HG03521 (cell line): ENCODE measurements at regions not wholly inside any gene's neighbourhood (a gene's known extent, or its start where the extent isn't known, plus 50 kb on each side); places are given as distances from the start of the nearest gene placed in this dataset.

Source experiments
- ATAC-seq: cut with Tn5 transposase; IDR thresholded peaks from one replicate; pipeline ENCODE4 v1.9.1; 2021; ENCODE audit warnings: mild to moderate bottlenecking, moderate library complexity; ENCODE audit not compliant: unreplicated experiment

DNA sequence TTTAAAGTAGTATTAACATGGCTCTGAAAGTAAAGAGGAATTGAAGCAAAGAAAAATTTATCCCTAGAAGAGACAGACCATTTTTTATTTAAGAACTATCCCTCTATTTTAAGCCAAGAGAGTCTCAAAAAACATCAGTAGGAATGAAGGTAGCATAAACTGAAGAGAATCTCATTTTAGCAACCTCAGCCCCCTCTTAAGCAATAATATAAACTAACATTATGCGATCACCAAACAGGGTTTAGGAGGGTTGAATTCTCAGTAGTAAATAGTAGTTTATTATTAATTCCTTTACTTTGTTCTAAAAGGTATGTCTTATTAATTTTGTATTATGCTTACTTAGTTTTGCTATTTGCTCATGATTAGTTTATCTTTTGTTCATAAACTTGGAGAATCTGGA is 287.4 kb downstream of the CDK5RAP2 start:
- no peak for ATAC-seq

DNA sequence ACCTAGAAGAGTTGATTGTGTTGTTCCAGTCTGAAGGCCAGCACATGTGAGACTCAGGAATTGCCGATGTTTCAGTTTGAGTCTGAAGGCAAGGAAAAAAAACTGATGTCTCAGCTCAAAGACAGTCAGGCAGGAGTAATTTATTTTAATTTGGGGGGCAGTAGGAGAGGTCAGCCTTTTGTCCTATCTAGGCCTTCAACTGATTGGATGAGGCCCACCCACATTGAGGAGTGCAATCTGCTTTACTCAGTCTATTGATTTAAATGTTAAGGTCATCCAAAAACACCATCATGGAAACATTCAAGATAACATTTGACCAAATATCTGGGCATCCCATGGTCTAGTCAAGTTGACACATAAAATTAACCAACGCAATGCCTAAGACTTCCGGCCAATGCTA is 288.9 kb downstream of the CDK5RAP2 start:
- no peak for ATAC-seq

DNA sequence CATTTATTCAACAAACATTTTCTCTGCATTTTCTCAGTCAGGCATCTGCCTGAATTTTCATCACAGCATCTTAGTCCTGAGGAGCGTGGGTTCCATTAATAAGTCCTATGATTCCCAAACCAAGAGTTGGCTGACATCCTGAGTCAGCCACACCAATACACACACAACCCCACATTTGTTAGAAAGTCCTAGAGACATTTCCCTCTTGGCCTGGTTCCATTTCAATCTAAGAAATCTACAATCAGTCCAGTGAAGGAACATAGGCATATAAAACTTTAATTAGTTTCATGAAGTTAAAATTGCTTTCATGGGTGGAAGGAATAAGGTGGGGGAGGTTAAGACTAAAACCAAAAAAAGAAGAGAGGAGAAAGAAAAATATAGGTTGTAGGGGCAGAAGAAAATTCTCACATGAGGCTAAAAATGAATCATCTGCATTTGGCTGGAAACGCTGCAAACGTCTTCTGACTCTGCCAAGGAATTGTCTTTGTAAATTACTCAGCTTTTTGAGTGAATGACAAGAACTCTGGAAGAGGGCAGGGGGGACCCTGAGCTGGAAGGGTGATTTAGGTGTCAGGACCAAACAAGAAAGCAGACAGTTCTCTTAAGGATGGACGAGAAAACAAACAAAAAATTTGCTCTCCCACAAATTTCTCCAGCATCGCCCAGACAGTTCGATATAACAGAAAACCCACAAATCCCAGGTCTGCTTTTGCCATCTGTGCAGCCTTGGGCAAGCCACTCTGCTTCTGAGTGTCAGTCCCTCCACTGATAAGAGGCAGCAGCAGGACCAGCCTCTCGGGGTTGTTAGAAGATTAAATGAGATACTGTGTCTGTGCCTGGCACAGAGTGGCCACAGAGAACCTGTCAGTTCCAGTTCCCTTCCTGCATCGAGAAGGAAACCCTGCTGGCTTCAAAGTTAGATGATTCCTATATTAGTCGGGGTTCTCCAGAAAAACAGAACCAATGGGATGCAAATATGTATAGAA is 289.7 kb downstream of the CDK5RAP2 start:
- no peak for ATAC-seq

DNA sequence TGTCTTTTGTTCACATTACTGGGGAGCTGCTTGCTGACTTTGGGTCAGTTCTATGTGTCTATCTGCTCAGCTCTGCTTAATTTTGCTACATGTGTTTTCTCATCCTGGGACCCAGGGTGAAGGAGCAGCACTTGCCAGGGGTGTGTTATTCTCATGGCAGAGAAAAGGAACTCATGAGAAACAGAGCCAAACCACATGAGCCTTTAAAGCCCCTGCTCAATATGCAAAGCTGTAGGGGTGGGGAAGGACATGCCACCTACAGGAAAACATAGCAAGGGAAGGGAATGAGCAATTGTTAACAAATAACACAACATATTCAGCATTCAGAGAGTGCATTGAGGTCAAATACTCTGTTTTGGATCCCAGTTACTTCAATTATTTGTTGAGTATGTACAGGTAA is 290.9 kb downstream of the CDK5RAP2 start:
- ATAC-seq, result no peak

DNA sequence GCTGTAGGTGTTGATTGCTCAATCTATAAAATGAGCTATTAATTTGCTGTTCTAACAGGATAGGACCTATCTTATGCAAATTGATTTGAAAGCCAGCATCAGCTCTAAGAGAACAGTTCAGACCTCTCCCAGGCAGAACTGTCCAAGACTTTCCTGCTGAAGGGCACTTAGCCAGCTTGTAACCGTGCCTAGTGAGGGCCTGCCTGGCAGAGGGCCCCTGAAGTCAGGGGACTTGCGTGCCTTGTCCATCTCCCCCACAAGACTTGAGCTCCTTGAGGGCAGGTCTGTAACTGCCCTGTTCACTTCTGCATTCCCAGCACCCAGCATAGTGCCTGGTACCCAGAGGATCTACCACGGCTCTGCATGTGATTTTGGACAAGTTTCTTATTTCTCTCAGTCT is 293.4 kb downstream of the CDK5RAP2 start:
- no peak for ATAC-seq

DNA sequence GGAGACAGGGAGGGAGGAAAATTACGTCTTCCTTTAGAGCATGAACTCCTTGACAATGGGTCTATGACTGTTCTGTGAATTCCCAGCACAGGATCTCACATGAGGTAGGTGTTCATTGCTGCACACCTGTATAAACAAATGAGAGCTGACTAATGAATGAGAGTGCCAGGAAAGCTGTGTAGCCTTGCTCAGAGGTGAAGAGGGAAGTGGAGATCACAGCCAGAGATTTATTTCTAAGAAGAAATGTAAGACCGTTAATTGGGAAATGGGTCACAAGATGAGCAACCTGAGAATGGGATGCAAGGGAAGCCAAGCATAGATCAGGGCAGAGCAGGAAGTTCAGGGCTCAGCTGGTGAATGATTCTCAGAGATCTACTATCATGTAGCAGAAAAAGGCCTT is 295.1 kb downstream of the CDK5RAP2 start:
- ATAC-seq, result no peak

DNA sequence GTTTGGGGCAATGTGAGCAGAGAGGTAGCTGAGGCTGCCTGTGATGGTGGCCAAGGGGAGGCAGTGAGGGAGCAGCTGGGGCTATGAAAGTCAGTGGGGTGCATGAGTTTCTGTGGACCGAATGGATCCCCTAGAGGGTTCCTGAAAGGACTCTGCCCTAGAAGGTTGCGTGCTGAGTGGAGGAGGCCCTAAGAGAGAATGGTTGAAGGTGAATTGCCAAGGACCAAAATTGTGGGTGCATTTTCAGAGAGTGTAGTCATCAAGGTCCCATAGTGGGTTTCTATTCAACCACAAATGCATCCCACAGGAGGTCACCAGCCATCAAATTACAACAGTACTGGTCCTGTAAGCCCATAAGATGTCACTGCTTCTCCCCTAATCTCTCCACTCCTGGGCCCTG is 298.3 kb downstream of the CDK5RAP2 start:
- ATAC-seq, result no peak

DNA sequence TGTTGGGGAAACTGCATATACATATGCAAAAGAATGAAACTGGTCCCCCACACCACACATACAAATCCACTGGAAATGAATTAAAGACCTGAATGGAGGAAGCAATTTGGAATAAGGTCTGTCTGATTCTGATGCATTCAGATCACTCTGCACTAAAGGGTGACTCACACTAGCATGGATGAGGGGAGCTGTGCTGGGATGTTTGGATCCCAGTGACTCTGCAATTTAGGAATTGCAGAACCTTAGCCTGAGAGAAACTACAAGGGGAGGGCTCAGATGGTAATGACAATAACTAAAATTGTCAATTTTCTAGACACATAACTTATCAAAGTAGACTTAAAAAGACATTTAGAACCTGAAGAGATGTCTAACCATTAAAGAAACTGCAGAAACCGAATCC is 312.0 kb downstream of the CDK5RAP2 start:
- no peak for ATAC-seq

DNA sequence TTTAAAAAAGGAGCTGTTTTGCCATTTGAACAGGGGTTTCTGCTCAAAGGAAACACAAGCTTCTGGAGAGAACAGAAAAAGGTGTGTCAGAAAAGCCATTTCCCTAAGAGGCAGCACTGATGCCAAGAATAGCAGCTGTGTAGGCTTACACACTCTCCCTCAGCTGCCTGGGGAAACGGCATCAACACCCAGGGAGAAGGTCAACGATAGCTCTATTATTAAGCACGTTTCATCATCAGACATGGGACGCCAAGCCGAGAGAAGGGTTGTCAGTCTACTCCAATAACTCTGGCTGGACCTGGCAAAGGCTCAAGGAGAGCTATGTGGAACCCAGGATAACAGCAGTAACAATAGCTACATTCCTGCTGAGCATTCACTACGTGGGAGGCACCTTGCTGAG is 314.2 kb downstream of the CDK5RAP2 start:
- no peak for ATAC-seq

DNA sequence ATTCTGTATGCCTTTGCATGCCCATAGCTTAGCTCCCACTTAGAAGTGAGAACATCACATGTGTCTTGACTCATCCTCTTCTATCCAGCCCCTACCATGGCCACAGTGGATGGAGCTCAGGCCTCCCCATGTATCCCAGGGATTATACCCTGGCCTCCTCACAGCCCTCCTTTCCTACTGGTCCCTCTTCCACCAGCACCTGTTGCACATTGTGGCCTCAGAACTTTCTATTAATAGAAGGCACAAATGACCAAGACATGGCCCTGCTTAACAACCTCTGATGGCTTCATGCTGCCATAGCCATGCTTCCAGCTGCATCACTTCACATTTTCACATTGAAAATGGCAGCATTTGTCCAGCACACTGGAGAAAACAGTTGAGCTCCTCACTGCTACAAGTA is 315.4 kb downstream of the CDK5RAP2 start:
- ATAC-seq, result no peak

DNA sequence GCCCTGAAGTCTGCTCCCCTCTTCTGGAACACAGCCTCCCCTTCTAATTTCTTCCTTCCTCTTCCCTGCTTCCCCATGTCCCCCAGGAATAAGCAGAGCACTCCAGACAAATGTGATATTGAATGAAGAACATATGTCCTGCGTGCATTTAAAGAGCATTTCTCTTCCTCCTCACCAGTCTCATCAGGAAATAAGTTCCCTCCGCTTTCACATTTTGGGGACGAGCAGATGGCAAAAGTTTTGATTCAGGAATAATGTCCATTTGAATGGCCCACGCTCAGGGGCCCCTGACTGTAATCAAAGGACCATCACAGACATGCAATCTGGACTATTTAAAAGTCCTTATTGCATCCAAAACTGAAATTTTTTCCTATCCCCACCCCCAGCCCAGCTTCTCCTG is 316.1 kb downstream of the CDK5RAP2 start:
- no peak for ATAC-seq

DNA sequence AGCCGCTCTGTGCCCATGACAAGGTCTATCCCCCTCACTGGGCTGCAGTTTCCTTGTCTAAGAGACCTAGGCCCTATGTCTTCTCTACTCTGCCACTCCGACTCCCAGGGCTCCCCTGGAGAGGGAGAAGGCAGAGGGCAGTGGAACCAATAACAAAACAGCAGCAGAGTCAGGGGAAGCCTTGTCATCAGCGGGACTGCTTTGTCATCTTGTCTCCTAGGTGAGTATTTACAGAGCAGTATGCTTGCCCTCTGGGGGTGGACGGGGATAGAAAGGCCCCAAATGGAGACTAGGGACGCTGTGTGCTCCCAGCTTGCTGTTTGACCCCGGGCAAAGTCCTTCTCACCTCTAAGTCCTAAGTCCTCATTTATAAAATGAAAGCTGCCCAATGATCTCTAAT is 318.5 kb downstream of the CDK5RAP2 start:
- no peak for ATAC-seq

DNA sequence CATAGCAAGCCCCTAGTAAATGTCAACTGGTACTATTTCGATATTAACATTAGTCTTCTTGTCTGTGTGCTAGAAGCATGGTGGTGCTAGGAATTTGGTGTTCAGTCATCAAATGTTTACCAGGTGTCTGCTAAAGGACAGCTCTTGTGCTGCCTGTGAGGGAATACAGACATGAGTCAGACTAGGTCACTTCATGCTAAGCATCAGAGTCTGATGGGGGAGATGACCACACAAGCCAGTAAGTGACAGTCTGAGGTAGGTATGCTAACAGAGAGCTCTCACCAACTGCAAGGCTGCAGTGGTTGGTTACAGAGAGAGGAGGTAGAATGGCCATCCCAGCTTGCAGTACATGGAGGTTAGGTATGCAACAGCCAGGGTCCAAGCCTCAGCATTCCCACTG is 320.9 kb downstream of the CDK5RAP2 start:
- ATAC-seq, result no peak

DNA sequence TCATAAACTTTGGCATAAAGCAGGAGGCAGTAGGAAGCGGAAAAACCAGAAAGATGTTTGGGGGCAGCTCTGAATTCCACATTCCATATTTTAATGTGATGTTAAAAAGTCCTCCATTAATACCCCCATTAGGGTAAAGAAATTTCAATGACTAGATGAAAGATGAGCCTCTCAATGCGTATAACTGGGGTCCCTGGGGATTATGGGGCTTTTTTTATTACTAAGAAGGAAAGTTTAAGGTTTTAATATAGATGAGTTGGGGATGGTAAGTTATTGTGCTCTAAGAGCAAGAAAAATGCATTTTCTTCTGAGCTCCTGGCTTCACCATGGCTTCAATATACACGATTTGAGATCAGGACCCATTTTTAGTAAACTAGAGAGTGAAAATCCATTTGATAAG is 321.9 kb downstream of the CDK5RAP2 start:
- ATAC-seq, result no peak

DNA sequence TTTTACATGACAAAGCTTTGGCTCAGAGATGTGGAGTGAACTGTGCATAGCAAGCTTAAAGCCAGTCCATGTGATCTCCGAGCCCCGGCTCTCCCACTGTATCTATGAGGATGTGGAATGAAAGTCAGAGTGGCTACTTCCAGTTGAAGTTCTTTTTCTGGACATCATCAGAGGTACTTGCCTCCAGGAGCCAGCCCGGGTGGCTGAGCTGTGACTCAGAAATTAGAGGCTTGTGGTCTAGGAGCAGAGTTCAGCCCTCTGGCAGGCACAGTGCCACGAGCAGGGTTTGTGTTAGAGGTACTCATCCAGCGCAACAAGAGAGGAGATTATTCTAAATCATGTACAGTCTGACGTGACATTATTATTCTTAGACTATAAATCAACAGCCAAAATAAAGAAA is 322.5 kb downstream of the CDK5RAP2 start:
- no peak for ATAC-seq

DNA sequence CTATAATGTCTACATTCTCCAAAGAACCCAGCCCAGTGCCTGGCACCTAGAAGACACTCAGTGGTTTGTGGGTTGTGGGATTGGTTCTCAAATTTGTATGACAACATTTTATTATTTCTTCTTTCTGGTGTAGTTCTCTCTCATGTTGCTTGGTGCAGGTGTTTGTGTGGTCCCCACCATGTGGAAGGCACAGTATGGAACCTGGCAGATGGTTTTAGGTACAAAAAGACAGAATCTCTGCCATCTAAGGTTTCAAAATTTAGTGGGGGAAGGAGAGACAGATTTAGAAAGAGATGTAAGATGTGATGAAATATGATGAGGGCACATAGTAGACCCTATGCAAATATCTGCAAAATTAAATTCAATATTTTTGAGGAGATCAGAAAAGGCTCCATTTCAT is 323.8 kb downstream of the CDK5RAP2 start:
- ATAC-seq, result no peak

DNA sequence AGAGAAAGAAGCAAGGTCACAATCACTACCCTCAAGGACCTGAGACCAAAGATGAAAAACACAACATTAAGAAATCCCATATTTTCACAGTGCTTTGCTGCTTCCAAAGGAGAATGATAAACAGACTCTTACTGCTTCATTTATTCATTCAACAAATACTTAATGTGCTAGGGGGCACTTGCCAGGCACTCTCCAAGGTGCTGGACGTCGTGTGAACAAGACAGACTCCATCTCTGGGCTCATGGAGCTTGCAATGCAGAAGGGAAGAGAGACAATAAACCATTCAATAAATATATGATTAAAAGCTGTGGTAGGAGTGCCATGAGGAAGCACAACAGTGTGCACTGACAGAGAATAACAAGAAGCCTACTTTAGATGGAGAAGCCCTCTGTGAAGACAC is 327.7 kb downstream of the CDK5RAP2 start:
- ATAC-seq, result no peak

DNA sequence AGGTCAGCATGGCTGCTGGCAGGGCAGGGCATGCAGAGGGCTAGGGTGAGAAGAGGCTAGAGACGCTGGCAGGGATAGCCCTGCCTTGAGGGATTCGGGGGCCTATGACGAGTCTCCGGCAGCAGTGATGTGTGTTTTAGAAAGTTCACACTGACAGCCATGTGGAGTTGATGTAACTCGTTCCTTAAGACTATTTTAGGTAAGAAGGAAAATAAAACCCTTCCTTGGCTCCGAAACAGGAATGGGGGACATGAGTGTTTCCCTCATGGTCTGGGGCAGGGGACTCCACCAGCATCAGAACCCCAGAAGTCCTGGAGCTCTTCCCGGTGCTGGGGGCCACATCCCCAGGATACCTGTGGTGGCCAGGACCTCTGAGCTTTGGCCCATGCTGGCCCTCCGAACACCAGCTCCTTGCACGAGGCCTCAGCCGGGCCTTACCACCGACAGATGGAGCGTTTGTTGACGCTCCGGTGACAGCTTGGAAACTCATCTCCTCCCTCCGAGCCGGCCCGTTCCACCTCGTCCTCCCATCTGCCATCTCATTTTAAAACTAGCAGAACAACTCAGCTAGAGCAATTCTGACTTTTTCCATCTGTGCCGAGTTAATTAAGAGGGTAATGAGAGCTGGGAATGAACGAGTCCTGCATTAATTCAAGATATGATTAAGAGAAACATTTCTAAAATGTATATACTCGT is 337.7 kb downstream of the CDK5RAP2 start:
- no peak for ATAC-seq

DNA sequence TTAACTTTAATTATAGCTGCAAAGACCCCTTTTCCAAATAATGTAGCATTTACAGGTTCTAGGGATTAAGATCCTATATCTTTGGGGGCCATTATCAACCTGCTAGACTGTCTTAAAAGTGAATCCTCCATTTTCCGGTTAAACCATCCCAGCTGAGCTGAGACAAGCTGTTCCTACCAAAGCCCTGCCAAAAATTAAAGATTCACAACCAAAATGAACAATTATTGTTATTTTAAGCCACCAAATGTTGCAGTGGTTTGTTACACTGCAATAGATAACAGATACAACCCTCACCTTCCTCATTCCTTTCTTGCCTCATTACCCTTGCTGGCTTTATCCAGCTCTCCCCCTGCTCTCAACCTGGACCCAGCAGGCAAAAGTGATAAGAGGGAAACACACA is 343.4 kb downstream of the CDK5RAP2 start:
- no peak for ATAC-seq

DNA sequence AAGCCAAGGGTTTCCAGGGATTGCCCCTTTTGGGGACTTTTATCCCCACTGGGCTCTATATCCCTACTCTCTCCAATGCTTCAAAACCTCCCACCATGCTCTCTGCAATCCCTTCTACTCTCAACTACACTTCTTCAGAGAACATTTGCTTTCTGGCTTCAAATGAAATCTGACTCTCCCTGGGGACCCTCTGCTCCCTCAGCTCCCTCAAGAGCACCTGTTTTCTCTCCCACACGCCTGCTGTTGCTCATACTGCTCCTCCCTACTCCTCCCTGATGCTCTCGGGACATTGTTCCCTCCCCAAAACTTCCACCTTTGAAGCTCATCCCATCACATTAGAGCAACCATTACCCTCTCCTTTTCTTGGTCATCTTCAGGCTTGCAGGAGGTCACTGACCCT is 344.9 kb downstream of the CDK5RAP2 start:
- no peak for ATAC-seq

DNA sequence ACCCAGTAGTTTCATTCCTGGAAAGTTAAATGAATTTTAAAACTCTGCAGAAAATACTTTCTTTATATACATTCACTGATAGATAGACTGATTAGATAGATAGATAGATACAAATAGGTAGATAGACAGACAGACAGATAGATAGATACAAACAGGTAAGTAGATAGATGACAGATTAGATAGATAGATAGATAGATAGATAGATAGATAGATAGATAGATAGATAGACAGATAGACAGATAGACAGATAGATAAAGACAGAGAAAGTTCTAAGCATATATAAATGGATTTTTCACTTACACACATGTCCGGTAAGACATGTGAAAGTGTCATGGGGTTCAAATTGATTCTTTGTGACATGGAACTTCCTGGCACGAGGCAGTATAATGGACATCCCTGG is 349.7 kb downstream of the CDK5RAP2 start:
- ATAC-seq, result no peak

DNA sequence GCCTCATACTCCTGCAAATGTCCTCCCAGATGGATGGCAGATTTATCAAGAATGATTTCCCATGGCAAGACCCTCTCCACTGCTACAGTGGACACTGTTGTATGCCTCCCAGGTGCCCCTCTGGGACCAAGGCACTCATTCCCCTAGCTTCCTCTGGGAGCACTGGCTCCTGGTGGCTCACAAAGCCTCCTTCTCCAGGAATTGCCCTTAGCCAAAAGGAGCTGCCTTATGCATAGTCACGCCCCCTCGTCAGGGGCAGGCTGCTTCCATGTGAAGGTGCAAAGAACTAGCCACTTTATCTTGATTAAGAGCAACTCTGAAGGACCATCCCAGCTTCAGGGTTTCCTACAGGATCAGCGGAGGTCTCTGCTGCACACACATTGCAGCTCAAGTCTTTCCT is 358.1 kb downstream of the CDK5RAP2 start:
- no peak for ATAC-seq
